ENCODE measurements at regions not wholly inside any gene's neighbourhood (a gene's known extent, or its start where the extent isn't known, plus 50 kb on each side); places are given as distances from the start of the nearest gene placed in this dataset.

DNA sequence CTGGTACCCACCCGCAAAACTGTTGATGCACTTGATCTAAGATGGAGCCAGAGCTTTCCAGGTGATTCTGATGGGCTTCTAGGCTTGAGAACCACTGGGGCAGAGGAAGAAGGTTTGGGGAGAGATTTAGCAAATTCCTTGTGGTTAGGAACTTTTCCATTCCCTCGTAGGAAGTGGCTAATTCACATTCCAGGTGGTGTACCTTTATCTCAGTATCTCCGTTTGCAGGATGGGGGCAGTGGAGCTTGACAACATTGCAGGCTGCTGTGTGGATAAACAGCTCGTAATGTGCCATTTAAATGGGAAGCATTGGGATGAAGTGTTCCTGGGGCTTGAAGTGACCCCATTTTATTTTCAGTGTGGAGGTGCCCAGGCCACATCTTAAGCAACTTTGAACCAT is 172.9 kb upstream of the IL12B start:
- H3K9me3 Mint-ChIP-seq (ENCODE audit: low read depth), result no peaks in the 10 kb centered on the region
- H3K4me1 Mint-ChIP-seq (ENCODE audit: low read depth), result peaks cover 5% of the 10 kb centered on the region
- no peak overlapping the region for H3K27ac Mint-ChIP-seq
- TF ChIP-seq, protein P1, sequence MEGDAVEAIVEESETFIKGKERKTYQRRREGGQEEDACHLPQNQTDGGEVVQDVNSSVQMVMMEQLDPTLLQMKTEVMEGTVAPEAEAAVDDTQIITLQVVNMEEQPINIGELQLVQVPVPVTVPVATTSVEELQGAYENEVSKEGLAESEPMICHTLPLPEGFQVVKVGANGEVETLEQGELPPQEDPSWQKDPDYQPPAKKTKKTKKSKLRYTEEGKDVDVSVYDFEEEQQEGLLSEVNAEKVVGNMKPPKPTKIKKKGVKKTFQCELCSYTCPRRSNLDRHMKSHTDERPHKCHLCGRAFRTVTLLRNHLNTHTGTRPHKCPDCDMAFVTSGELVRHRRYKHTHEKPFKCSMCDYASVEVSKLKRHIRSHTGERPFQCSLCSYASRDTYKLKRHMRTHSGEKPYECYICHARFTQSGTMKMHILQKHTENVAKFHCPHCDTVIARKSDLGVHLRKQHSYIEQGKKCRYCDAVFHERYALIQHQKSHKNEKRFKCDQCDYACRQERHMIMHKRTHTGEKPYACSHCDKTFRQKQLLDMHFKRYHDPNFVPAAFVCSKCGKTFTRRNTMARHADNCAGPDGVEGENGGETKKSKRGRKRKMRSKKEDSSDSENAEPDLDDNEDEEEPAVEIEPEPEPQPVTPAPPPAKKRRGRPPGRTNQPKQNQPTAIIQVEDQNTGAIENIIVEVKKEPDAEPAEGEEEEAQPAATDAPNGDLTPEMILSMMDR (IDR thresholded peaks at IDR 0.05; ENCODE audit: unreplicated experiment), result no peak
- H3K36me3 Mint-ChIP-seq (ENCODE audit: insufficient read depth), result no peaks in the 10 kb centered on the region
- DNase-seq (ENCODE audit: low spot score, unreplicated experiment), result no peak
- no peaks in the 10 kb centered on the region for H3K27me3 Mint-ChIP-seq
- no peak overlapping the region for H3K4me3 Mint-ChIP-seq (ENCODE audit: low read depth)

GRCh38 chr5:159504106-159504856 is 174.0 kb upstream of the IL12B start:
- DNase-seq (ENCODE audit: low spot score, unreplicated experiment), result no peak
- Mint-ChIP-seq H3K27me3 (no peaks in the 10 kb centered on the region), H3K9me3 (ENCODE audit: low read depth) (no peaks in the 10 kb centered on the region), H3K36me3 (ENCODE audit: insufficient read depth) (no peaks in the 10 kb centered on the region), H3K4me3 (ENCODE audit: low read depth) (no peak overlapping the region), H3K4me1 (ENCODE audit: low read depth) (peaks cover 5% of the 10 kb centered on the region), H3K27ac (no peak overlapping the region)
- TF ChIP-seq, protein P1 (IDR thresholded peaks at IDR 0.05; ENCODE audit: unreplicated experiment), result no peak

DNA sequence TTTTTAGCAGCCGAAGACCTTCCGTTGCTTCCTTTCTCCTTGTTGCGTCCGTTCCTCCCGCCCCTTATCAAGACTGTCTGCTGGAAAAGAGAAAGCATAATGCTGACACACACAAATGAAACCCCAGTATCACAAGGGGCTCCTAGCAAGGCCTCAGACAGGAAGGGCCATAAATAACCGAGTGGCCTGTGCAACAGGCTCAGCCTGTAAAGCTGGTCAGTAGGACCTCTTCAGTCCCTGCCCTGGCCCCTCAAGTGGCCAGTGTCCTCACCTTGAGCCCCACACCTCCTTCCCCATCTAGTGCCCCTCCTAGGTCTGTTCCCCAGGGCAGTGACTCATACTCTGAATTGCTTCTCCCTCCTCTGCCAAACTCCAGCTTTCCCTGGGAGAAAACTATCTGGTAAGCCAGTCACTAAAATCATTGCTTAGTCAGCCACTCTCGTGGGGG is 174.6 kb upstream of the IL12B start:
- Mint-ChIP-seq H3K36me3 (ENCODE audit: insufficient read depth) (no peaks in the 10 kb centered on the region), H3K4me3 (ENCODE audit: low read depth) (no peak overlapping the region), H3K4me1 (ENCODE audit: low read depth) (peaks cover 5% of the 10 kb centered on the region), H3K27ac (peak overlapping the region; percentile 2), H3K9me3 (ENCODE audit: low read depth) (no peaks in the 10 kb centered on the region), H3K27me3 (no peaks in the 10 kb centered on the region)
- TF ChIP-seq, protein P1 (IDR thresholded peaks at IDR 0.05; ENCODE audit: unreplicated experiment), result no peak
- no peak for DNase-seq (ENCODE audit: low spot score, unreplicated experiment)

GRCh38 chr5:159507055-159507454 is 176.8 kb upstream of the IL12B start:
- no peak for DNase-seq (ENCODE audit: low spot score, unreplicated experiment)
- no peaks in the 10 kb centered on the region for H3K9me3 Mint-ChIP-seq (ENCODE audit: low read depth)

GRCh38 chr5:159507661-159508060 is 177.4 kb upstream of the IL12B start:
- H3K4me1 Mint-ChIP-seq (ENCODE audit: low read depth), result peaks cover 8% of the 10 kb centered on the region
- H3K9me3 Mint-ChIP-seq (ENCODE audit: low read depth), result no peaks in the 10 kb centered on the region
- TF ChIP-seq, protein P1 (IDR thresholded peaks at IDR 0.05; ENCODE audit: unreplicated experiment), result no peak
- H3K27me3 Mint-ChIP-seq, result no peaks in the 10 kb centered on the region
- no peak for DNase-seq (ENCODE audit: low spot score, unreplicated experiment)
- no peak overlapping the region for H3K4me3 Mint-ChIP-seq (ENCODE audit: low read depth)
- H3K36me3 Mint-ChIP-seq (ENCODE audit: insufficient read depth), result no peaks in the 10 kb centered on the region
- H3K27ac Mint-ChIP-seq, result peak overlapping the region; percentile 23

More at GRCh38 chr5:159507055-159507454, 176.8 kb upstream of the IL12B start:
- Mint-ChIP-seq H3K4me1 (ENCODE audit: low read depth) (peaks cover 8% of the 10 kb centered on the region), H3K4me3 (ENCODE audit: low read depth) (no peak overlapping the region), H3K36me3 (ENCODE audit: insufficient read depth) (no peaks in the 10 kb centered on the region), H3K27me3 (no peaks in the 10 kb centered on the region), H3K27ac (no peak overlapping the region)
- TF ChIP-seq, protein P1 (IDR thresholded peaks at IDR 0.05; ENCODE audit: unreplicated experiment), result no peak
